Neural progenitor cell (in vitro differentiated cells): ENCODE measurements at regions not wholly inside any gene's neighbourhood (a gene's known extent, or its start where the extent isn't known, plus 50 kb on each side); places are given as distances from the start of the nearest gene placed in this dataset.

Source experiments
- DNase-seq: peaks from one replicate; pipeline ENCODE4 v3.0.0-alpha.2; 2016; ENCODE audit warnings: low spot score
- H2AFZ ChIP-seq: fragments of 200-600 bp; sonication (generic); replicated peaks from 2 replicates; pipeline ENCODE4 v1.6.1; 2016; ENCODE audit warnings: antibody characterized with exemption
- H3F3A ChIP-seq: fragments of 200-600 bp; sonication (generic); 2 replicates; pipeline ENCODE4 v1.6.1; 2016; ENCODE audit warnings: antibody characterized with exemption, low read depth
- H3K27ac ChIP-seq: fragments of 200-600 bp; sonication (generic); 2 replicates; pipeline ENCODE4 v1.5.1; 2016; ENCODE audit warnings: mild to moderate bottlenecking
- H3K27me3 ChIP-seq: fragments of 200-600 bp; sonication (generic); 2 replicates; pipeline ENCODE4 v1.6.1; 2016; ENCODE audit warnings: mild to moderate bottlenecking, moderate library complexity
- H3K36me3 ChIP-seq: fragments of 200-600 bp; sonication (generic); 2 replicates; pipeline ENCODE4 v1.5.1; 2016
- H3K4me1 ChIP-seq: fragments of 200-600 bp; sonication (generic); 2 replicates; pipeline ENCODE4 v1.6.1; 2016; ENCODE audit warnings: mixed run types
- H3K4me2 ChIP-seq: fragments of 200-600 bp; sonication (generic); 2 replicates; pipeline ENCODE4 v1.6.1; 2016
- H3K4me3 ChIP-seq: fragments of 200-600 bp; sonication (generic); 2 replicates; pipeline ENCODE4 v1.5.1; 2016
- H3K79me2 ChIP-seq: fragments of 200-600 bp; sonication (generic); 2 replicates; pipeline ENCODE4 v1.6.1; 2016; ENCODE audit warnings: low read depth
- H3K9ac ChIP-seq: fragments of 200-600 bp; sonication (generic); 2 replicates; pipeline ENCODE4 v1.6.1; 2016
- H3K9me3 ChIP-seq: fragments of 200-600 bp; sonication (generic); 2 replicates; pipeline ENCODE4 v1.5.1; 2016; ENCODE audit warnings: low read depth
- H4K20me1 ChIP-seq: fragments of 200-600 bp; sonication (generic); 2 replicates; pipeline ENCODE4 v1.6.1; 2016; ENCODE audit warnings: low read depth
- H3K27ac Mint-ChIP-seq: 3 replicates; pipeline ENCODE4 v1.8.0; 2021; ENCODE audit warnings: mixed read lengths
- H3K27me3 Mint-ChIP-seq: 2 replicates; pipeline ENCODE4 v1.8.0; 2022; ENCODE audit warnings: low read depth, mild to moderate bottlenecking, inconsistent platforms, moderate library complexity, mixed read lengths; ENCODE audit not compliant: insufficient read depth
- H3K36me3 Mint-ChIP-seq: 3 replicates; pipeline ENCODE4 v1.8.0; 2021; ENCODE audit warnings: mixed read lengths
- H3K4me1 Mint-ChIP-seq: 3 replicates; pipeline ENCODE4 v1.8.0; 2021; ENCODE audit warnings: mixed read lengths
- H3K4me3 Mint-ChIP-seq: 3 replicates; pipeline ENCODE4 v1.8.0; 2021; ENCODE audit warnings: mild to moderate bottlenecking, moderate library complexity, mixed read lengths
- H3K9me3 Mint-ChIP-seq: 3 replicates; pipeline ENCODE4 v1.8.0; 2020; ENCODE audit warnings: mixed read lengths
- CTCF ChIP-seq: fragments of 200-600 bp; sonication (generic); IDR thresholded peaks from 2 replicates; pipeline ENCODE4 v1.5.1; 2017; ENCODE audit warnings: antibody characterized with exemption, mild to moderate bottlenecking
- EZH2 ChIP-seq: fragments of 200-600 bp; sonication (generic); IDR thresholded peaks from 2 replicates; pipeline ENCODE4 v1.6.1; 2017; ENCODE audit warnings: antibody characterized with exemption, mild to moderate bottlenecking, moderate library complexity
- EZH2phosphoT487 ChIP-seq: fragments of 200-600 bp; sonication (generic); IDR thresholded peaks from 2 replicates; pipeline ENCODE4 v1.6.1; 2017; ENCODE audit warnings: antibody characterized with exemption

GRCh38 chr1:208503787-208504186 lies 259.6 kb upstream of the PLXNA2 start:
- no peaks in the 10 kb centered on the region for H3K79me2 ChIP-seq
- no peaks in the 10 kb centered on the region for H4K20me1 ChIP-seq
- Mint-ChIP-seq H3K27me3 (no peaks in the 10 kb centered on the region), H3K36me3 (peaks cover 2% of the 10 kb centered on the region), H3K4me1 (peaks cover 10% of the 10 kb centered on the region), H3K9me3 (no peaks in the 10 kb centered on the region), H3K27ac (no peak overlapping the region), H3K4me3 (no peak overlapping the region)
- H3K9me3 ChIP-seq: no peaks in the 10 kb centered on the region
- no peak overlapping the region for H3K4me2 ChIP-seq
- no peaks in the 10 kb centered on the region for H3F3A ChIP-seq
- no peak overlapping the region for H3K9ac ChIP-seq
- H3K4me1 ChIP-seq: peaks cover 8% of the 10 kb centered on the region
- H3K27me3 ChIP-seq: no peaks in the 10 kb centered on the region
- H3K4me3 ChIP-seq: no peak overlapping the region
- H3K27ac ChIP-seq: no peak overlapping the region
- TF ChIP-seq EZH2 (no peak), CTCF (no peak), EZH2phosphoT487 (no peak)
- no peaks in the 10 kb centered on the region for H3K36me3 ChIP-seq
- DNase-seq: no peak
- H2AFZ ChIP-seq: no peak overlapping the region

GRCh38 chr1:208506812-208507211 lies 262.6 kb upstream of the PLXNA2 start:
- no peak overlapping the region for H3K27ac Mint-ChIP-seq
- H3K9me3 ChIP-seq: no peaks in the 10 kb centered on the region
- H3K4me3 ChIP-seq: no peak overlapping the region
- no peaks in the 10 kb centered on the region for H3K27me3 ChIP-seq
- peaks cover 10% of the 10 kb centered on the region for H3K4me1 Mint-ChIP-seq
- H3K36me3 ChIP-seq: no peaks in the 10 kb centered on the region
- no peaks in the 10 kb centered on the region for H3K79me2 ChIP-seq
- no peaks in the 10 kb centered on the region for H4K20me1 ChIP-seq
- H3K4me3 Mint-ChIP-seq: no peak overlapping the region
- H3K36me3 Mint-ChIP-seq: peaks cover 2% of the 10 kb centered on the region
- H3K27ac ChIP-seq: no peak overlapping the region
- no peaks in the 10 kb centered on the region for H3K9me3 Mint-ChIP-seq
- no peaks in the 10 kb centered on the region for H3K27me3 Mint-ChIP-seq
- no peaks in the 10 kb centered on the region for H3K4me1 ChIP-seq
- no peaks in the 10 kb centered on the region for H3F3A ChIP-seq
- TF ChIP-seq CTCF (no peak), EZH2phosphoT487 (no peak), EZH2 (no peak)
- H2AFZ ChIP-seq: no peak overlapping the region
- no peak overlapping the region for H3K4me2 ChIP-seq
- H3K9ac ChIP-seq: no peak overlapping the region
- DNase-seq: no peak

GRCh38 chr1:208509072-208509471 lies 264.9 kb upstream of the PLXNA2 start:
- Histone ChIP-seq H3K4me1 (no peaks in the 10 kb centered on the region), H3K4me2 (no peak overlapping the region), H4K20me1 (no peaks in the 10 kb centered on the region), H3K9me3 (no peaks in the 10 kb centered on the region), H3K27me3 (no peaks in the 10 kb centered on the region), H3K79me2 (no peaks in the 10 kb centered on the region), H3K27ac (no peak overlapping the region), H3K36me3 (no peaks in the 10 kb centered on the region), H3K9ac (no peak overlapping the region), H2AFZ (no peak overlapping the region), H3K4me3 (no peak overlapping the region), H3F3A (no peaks in the 10 kb centered on the region)
- Mint-ChIP-seq H3K27ac (no peak overlapping the region), H3K36me3 (peaks cover 2% of the 10 kb centered on the region), H3K27me3 (no peaks in the 10 kb centered on the region), H3K9me3 (no peaks in the 10 kb centered on the region), H3K4me3 (no peak overlapping the region), H3K4me1 (peaks cover 4% of the 10 kb centered on the region)
- TF ChIP-seq EZH2 (no peak), EZH2phosphoT487 (no peak), CTCF (no peak)
- no peak for DNase-seq
